SK-N-MC (cell line): ENCODE measurements at regions not wholly inside any gene's neighbourhood (a gene's known extent, or its start where the extent isn't known, plus 50 kb on each side); places are given as distances from the start of the nearest gene placed in this dataset.

Experiments
- DNase-seq: peaks from one replicate; pipeline ENCODE4 v3.0.0-alpha.2; 2011; ENCODE audit warnings: low read depth, low spot score
- H3K27ac ChIP-seq: fragments of 200-600 bp; sonication (generic); 2 replicates; pipeline ENCODE4 v1.5.1; 2016; ENCODE audit warnings: mixed run types
- H3K36me3 ChIP-seq: fragments of 200-600 bp; sonication (generic); 2 replicates; pipeline ENCODE4 v1.6.1; 2017; ENCODE audit warnings: antibody characterized with exemption, low read length, mixed read lengths; ENCODE audit not compliant: insufficient read depth
- H3K4me3 ChIP-seq: fragments of 200-600 bp; sonication (generic); 2 replicates; pipeline ENCODE4 v1.5.1; 2016
- H3K9ac ChIP-seq: fragments of 200-600 bp; sonication (generic); 2 replicates; pipeline ENCODE4 v1.8.0; 2017; ENCODE audit warnings: mixed run types, mixed read lengths; ENCODE audit not compliant: insufficient read length
- H3K9me3 ChIP-seq: fragments of 200-600 bp; sonication (generic); 2 replicates; pipeline ENCODE4 v1.6.1; 2017; ENCODE audit warnings: low read depth, mild to moderate bottlenecking, antibody characterized with exemption, low read length, moderate library complexity, mixed read lengths
- EZH2 ChIP-seq: fragments of 200-600 bp; sonication (generic); IDR thresholded peaks from one replicate; pipeline ENCODE4 v1.6.1; 2017; ENCODE audit warnings: antibody characterized with exemption
- FOXP2 ChIP-seq: optimal IDR thresholded peaks from 2 replicates; pipeline ENCODE3; 2011; ENCODE audit warnings: mild to moderate bottlenecking, moderate library complexity; ENCODE audit not compliant: insufficient read depth; ENCODE audit errors: extremely low read length, control extremely low read depth
- POLR2AphosphoS5 ChIP-seq: IDR thresholded peaks from 2 replicates; pipeline ENCODE4 v1.6.1; 2012; ENCODE audit warnings: mild to moderate bottlenecking, low read depth, low read length, borderline replicate concordance

- H3K36me3 ChIP-seq = no peaks in the 10 kb centered on the region
- no peak overlapping the region for H3K27ac ChIP-seq
- no peak overlapping the region for H3K9ac ChIP-seq
- no peaks in the 10 kb centered on the region for H3K9me3 ChIP-seq
- TF ChIP-seq EZH2 (no peak), FOXP2 (no peak), POLR2AphosphoS5 (no peak)
- no peak overlapping the region for H3K4me3 ChIP-seq
- DNase-seq = no peak
These were observed 73.2 kb upstream of the UNC5A start for GRCh38 chr5:176736931-176737745.

GRCh38 chr5:176737746-176738636 is 72.4 kb upstream of the UNC5A start:
- Histone ChIP-seq H3K27ac (no peak overlapping the region), H3K9ac (no peak overlapping the region), H3K4me3 (no peak overlapping the region), H3K36me3 (no peaks in the 10 kb centered on the region), H3K9me3 (no peaks in the 10 kb centered on the region)
- TF ChIP-seq EZH2 (no peak), POLR2AphosphoS5 (no peak), FOXP2 (no peak)
- DNase-seq = no peak

GRCh38 chr5:176738637-176739250 is 71.6 kb upstream of the UNC5A start:
- Histone ChIP-seq H3K4me3 (no peak overlapping the region), H3K9me3 (no peaks in the 10 kb centered on the region), H3K27ac (no peak overlapping the region), H3K36me3 (no peaks in the 10 kb centered on the region), H3K9ac (no peak overlapping the region)
- no peak for DNase-seq
- TF ChIP-seq EZH2 = no peak
- no peak for TF ChIP-seq POLR2AphosphoS5
- no peak for TF ChIP-seq FOXP2

- Histone ChIP-seq H3K9ac (no peak overlapping the region), H3K9me3 (no peaks in the 10 kb centered on the region), H3K4me3 (no peak overlapping the region), H3K36me3 (no peaks in the 10 kb centered on the region), H3K27ac (no peak overlapping the region)
- DNase-seq = no peak
- TF ChIP-seq POLR2AphosphoS5 (no peak), FOXP2 (no peak), EZH2 (no peak)
These were observed 70.8 kb upstream of the UNC5A start for GRCh38 chr5:176739461-176740051.

GRCh38 chr5:176740131-176740701 is 70.1 kb upstream of the UNC5A start:
- Histone ChIP-seq H3K27ac (no peak overlapping the region), H3K4me3 (no peak overlapping the region), H3K9ac (no peak overlapping the region), H3K36me3 (no peaks in the 10 kb centered on the region), H3K9me3 (no peaks in the 10 kb centered on the region)
- TF ChIP-seq FOXP2 (no peak), POLR2AphosphoS5 (no peak), EZH2 (no peak)
- DNase-seq = no peak

- H3K27ac ChIP-seq = no peak overlapping the region
- no peak for DNase-seq
- no peak overlapping the region for H3K9ac ChIP-seq
- no peak for TF ChIP-seq POLR2AphosphoS5
- no peak overlapping the region for H3K4me3 ChIP-seq
- no peaks in the 10 kb centered on the region for H3K9me3 ChIP-seq
- H3K36me3 ChIP-seq = no peaks in the 10 kb centered on the region
These were observed 69.5 kb upstream of the UNC5A start for GRCh38 chr5:176740702-176741496.

- no peaks in the 10 kb centered on the region for H3K36me3 ChIP-seq
- no peak overlapping the region for H3K4me3 ChIP-seq
- H3K9ac ChIP-seq = no peak overlapping the region
- TF ChIP-seq POLR2AphosphoS5 = no peak
- DNase-seq = no peak
- H3K27ac ChIP-seq = no peak overlapping the region
- H3K9me3 ChIP-seq = no peaks in the 10 kb centered on the region
These were observed 68.7 kb upstream of the UNC5A start for GRCh38 chr5:176741561-176742211.
